HL-60 (cell line): ENCODE measurements at regions not wholly inside any gene's neighbourhood (a gene's known extent, or its start where the extent isn't known, plus 50 kb on each side); places are given as distances from the start of the nearest gene placed in this dataset.

Experiments
- CTCF ChIP-seq: IDR thresholded peaks from one replicate; pipeline ENCODE4 v1.5.1; 2011; ENCODE audit warnings: low read length, control low read depth, inconsistent platforms; ENCODE audit not compliant: insufficient read depth
- POLR2AphosphoS5 ChIP-seq: IDR thresholded peaks from 2 replicates; pipeline ENCODE4 v1.6.1; 2012; ENCODE audit warnings: low read depth
- REST ChIP-seq: IDR thresholded peaks from 2 replicates; pipeline ENCODE4 v1.6.1; 2012; ENCODE audit warnings: low read depth; ENCODE audit not compliant: insufficient replicate concordance

GRCh38 chr9:107547303-107547702, 57.7 kb upstream of the KLF4 start:
- no peak for TF ChIP-seq CTCF
- TF ChIP-seq POLR2AphosphoS5: no peak
- TF ChIP-seq REST: no peak
